ENCODE measurements at regions not wholly inside any gene's neighbourhood (a gene's known extent, or its start where the extent isn't known, plus 50 kb on each side); places are given as distances from the start of the nearest gene placed in this dataset.
A peak's percentile ranks its signal among the peaks of the same experiment; 100 is the strongest.

DNA sequence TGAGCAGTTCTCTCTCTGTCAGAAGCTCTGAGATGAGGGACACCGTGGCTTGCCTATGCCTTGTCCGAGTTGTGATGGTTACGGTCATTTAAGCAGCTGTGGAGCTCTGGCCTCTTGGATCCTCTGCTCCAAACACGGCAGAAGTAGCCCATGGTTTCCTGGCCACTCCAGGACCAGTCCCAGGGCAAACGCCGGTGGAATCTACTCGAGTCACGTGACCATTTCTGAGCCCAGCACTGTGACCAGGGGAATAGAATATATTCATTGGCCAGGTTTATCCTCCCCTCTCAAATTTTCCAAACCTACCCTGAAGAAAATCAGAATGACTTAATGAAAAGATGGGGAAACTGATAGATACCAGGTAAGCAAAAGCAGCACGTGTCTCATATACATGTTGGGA lies 152.8 kb downstream of the TTLL2 start (continued):
- TF ChIP-seq, protein P1, sequence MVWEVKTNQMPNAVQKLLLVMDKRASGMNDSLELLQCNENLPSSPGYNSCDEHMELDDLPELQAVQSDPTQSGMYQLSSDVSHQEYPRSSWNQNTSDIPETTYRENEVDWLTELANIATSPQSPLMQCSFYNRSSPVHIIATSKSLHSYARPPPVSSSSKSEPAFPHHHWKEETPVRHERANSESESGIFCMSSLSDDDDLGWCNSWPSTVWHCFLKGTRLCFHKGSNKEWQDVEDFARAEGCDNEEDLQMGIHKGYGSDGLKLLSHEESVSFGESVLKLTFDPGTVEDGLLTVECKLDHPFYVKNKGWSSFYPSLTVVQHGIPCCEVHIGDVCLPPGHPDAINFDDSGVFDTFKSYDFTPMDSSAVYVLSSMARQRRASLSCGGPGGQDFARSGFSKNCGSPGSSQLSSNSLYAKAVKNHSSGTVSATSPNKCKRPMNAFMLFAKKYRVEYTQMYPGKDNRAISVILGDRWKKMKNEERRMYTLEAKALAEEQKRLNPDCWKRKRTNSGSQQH (CRISPR knock-in tag; IDR thresholded peaks at IDR 0.05), result no peak
- TF ChIP-seq NCOR1 (IDR thresholded peaks at IDR 0.05) (no peak), ZNF24 (IDR thresholded peaks at IDR 0.05) (no peak), PHB2 (IDR thresholded peaks at IDR 0.05; ENCODE audit: low read depth) (no peak), GTF2F1 (IDR thresholded peaks at IDR 0.05; ENCODE audit: low read depth, low read length) (no peak), KAT8 (IDR thresholded peaks at IDR 0.05; ENCODE audit: low read depth) (no peak), CBFA2T2 (conservative IDR thresholded peaks at IDR 0.05) (peak; percentile 37; the same call in 1 of the 2 replicates), NFE2L1 (tag; IDR thresholded peaks at IDR 0.05; ENCODE audit: borderline replicate concordance, low read depth) (no peak)
- TF ChIP-seq, protein P2, sequence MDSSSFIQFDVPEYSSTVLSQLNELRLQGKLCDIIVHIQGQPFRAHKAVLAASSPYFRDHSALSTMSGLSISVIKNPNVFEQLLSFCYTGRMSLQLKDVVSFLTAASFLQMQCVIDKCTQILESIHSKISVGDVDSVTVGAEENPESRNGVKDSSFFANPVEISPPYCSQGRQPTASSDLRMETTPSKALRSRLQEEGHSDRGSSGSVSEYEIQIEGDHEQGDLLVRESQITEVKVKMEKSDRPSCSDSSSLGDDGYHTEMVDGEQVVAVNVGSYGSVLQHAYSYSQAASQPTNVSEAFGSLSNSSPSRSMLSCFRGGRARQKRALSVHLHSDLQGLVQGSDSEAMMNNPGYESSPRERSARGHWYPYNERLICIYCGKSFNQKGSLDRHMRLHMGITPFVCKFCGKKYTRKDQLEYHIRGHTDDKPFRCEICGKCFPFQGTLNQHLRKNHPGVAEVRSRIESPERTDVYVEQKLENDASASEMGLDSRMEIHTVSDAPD (CRISPR knock-in tag; IDR thresholded peaks at IDR 0.05), result no peak

DNA sequence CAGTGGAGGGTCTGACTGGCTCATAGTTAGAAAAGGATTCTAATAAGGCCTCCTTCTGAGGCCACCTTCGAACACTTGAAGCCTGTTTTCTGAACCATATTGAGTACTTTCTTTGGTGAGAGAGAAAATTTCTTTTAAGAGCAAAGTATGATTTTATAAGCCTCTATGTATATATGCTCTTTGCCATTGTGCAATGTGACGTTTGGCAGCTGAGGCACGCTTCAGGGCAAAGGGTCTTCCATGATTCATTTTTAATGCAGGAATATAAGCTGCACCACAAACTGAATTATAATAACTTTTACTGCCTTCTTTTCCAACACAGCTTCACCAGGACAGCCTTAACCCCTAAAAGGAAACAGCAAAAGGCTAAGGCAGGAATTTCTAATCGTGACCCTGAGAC lies 154.4 kb downstream of the TTLL2 start:
- H3K9me3 ChIP-seq (replicated peaks; ENCODE audit: control insufficient read depth, insufficient read depth, low read depth, low read length), result no peaks in the 10 kb centered on the region
- H3K27me3 ChIP-seq (ENCODE audit: control insufficient read depth in 2 of 2, insufficient read depth in 2 of 2, low read length in 2 of 2), result peaks cover 9 to 34% of the 10 kb centered on the region in 2 experiments; a peak in 4 of 5 replicates
- no peaks in the 10 kb centered on the region for H3K36me3 ChIP-seq (ENCODE audit: control insufficient read depth, insufficient read depth, low read length)
- ChIA-PET CTCF (ENCODE audit: low intra/inter-chr PET ratio) (no interaction called here), POLR2A (interaction anchor here (0.6 to 1.0 kb wide), 2 partner anchors 11 to 19 kb away, joined by 3 to 4 read pairs; no protein-coding TSS in a partner anchor)
- no peak overlapping the region for H3K4me2 ChIP-seq (ENCODE audit: insufficient read depth, low read length)
- no TSS peak for BruUV-seq (replicated peaks)
- H3K9me1 ChIP-seq (ENCODE audit: control insufficient read depth, insufficient read depth, low read length), result no peaks in the 10 kb centered on the region
- no peak for DNase-seq (ENCODE audit: extremely low read depth in 1 of 4, low spot score in 3 of 4)
- no peak for FAIRE-seq
- no peak overlapping the region for H3K27ac ChIP-seq (ENCODE audit: extremely low read depth, low read depth, low read length)
- intact Hi-C loops (cut with micrococcal nuclease) (no loop called here), in situ Hi-C loops (cut with MboI) (no loop called here)
- ATAC-seq, result no peak
- 0% methylated on average over 4 of the region's 4 CpGs for WGBS (ENCODE audit: insufficient coverage, low coverage, missing lambda C conversion rate)
- no peak overlapping the region for H2AFZ ChIP-seq (ENCODE audit: low read depth, low read length)
- H3K9ac ChIP-seq (ENCODE audit: insufficient read depth in 1 of 2, low read depth in 2 of 2, low read length in 2 of 2), result no peak overlapping the region
- H3K79me2 ChIP-seq (ENCODE audit: control insufficient read depth, insufficient read depth, low read length), result no peaks in the 10 kb centered on the region
- H3K4me3 ChIP-seq, result no peak overlapping the region
- H3K4me1 ChIP-seq (replicated peaks in 1 of 2; ENCODE audit: control insufficient read depth in 2 of 2, insufficient read depth in 2 of 2, low read length in 2 of 2), result no peaks in the 10 kb centered on the region
- 0 out of 2 replicates have a peak, but pooled peaks cover 2% of the 10 kb centered on the region for H4K20me1 ChIP-seq (replicated peaks; ENCODE audit: control insufficient read depth, insufficient read depth, low read length)
- no peak for TF ChIP-seq CBX5 (IDR thresholded peaks at IDR 0.05; ENCODE audit: borderline replicate concordance, low read depth)
- no peak for TF ChIP-seq ZNF780A (CRISPR knock-in tag; IDR thresholded peaks at IDR 0.05)
- TF ChIP-seq, protein P3, sequence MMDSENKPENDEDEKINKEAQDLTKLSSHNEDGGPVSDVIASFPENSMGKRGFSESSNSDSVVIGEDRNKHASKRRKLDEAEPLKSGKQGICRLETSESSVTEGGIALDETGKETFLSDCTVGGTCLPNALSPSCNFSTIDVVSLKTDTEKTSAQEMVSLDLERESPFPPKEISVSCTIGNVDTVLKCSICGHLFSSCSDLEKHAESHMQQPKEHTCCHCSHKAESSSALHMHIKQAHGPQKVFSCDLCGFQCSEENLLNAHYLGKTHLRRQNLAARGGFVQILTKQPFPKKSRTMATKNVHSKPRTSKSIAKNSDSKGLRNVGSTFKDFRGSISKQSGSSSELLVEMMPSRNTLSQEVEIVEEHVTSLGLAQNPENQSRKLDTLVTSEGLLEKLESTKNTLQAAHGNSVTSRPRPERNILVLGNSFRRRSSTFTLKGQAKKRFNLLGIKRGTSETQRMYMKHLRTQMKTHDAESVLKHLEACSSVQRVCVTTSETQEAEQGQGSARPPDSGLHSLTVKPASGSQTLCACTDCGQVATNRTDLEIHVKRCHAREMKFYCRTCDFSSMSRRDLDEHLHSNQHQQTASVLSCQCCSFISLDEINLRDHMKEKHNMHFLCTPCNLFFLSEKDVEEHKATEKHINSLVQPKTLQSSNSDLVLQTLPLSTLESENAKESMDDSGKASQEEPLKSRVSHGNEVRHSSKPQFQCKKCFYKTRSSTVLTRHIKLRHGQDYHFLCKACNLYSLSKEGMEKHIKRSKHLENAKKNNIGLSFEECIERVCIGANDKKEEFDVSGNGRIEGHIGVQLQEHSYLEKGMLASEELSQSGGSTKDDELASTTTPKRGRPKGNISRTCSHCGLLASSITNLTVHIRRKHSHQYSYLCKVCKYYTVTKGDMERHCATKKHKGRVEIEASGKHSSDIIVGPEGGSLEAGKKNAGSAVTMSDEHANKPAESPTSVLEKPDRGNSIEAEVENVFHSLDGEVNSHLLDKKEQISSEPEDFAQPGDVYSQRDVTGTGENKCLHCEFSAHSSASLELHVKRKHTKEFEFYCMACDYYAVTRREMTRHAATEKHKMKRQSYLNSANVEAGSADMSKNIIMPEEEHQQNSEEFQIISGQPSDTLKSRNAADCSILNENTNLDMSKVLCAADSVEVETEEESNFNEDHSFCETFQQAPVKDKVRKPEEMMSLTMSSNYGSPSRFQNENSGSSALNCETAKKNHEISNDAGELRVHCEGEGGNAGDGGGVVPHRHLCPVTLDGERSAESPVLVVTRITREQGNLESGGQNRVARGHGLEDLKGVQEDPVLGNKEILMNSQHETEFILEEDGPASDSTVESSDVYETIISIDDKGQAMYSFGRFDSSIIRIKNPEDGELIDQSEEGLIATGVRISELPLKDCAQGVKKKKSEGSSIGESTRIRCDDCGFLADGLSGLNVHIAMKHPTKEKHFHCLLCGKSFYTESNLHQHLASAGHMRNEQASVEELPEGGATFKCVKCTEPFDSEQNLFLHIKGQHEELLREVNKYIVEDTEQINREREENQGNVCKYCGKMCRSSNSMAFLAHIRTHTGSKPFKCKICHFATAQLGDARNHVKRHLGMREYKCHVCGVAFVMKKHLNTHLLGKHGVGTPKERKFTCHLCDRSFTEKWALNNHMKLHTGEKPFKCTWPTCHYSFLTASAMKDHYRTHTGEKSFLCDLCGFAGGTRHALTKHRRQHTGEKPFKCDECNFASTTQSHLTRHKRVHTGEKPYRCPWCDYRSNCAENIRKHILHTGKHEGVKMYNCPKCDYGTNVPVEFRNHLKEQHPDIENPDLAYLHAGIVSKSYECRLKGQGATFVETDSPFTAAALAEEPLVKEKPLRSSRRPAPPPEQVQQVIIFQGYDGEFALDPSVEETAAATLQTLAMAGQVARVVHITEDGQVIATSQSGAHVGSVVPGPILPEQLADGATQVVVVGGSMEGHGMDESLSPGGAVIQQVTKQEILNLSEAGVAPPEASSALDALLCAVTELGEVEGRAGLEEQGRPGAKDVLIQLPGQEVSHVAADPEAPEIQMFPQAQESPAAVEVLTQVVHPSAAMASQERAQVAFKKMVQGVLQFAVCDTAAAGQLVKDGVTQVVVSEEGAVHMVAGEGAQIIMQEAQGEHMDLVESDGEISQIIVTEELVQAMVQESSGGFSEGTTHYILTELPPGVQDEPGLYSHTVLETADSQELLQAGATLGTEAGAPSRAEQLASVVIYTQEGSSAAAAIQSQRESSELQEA (IDR thresholded peaks at IDR 0.05; ENCODE audit: low read depth), result no peak
- TF ChIP-seq GABPB1 (CRISPR knock-in tag; IDR thresholded peaks at IDR 0.05), result no peak
